Gastrocnemius medialis (tissue), 4 donors: ENCODE measurements at regions not wholly inside any gene's neighbourhood (a gene's known extent, or its start where the extent isn't known, plus 50 kb on each side); places are given as distances from the start of the nearest gene placed in this dataset.

ENCODE experiments used
- CTCF ChIP-seq, 5 experiments: fragments of 450-650 bp in 3 of 5; fragments of 200-600 bp in 2 of 5; sonication (generic) in 2 of 5; IDR thresholded peaks in 4 of 5; conservative IDR thresholded peaks in 1 of 5; 1 replicate in 4 of 5; 2 replicates in 1 of 5; pipeline ENCODE4 v1.5.1; 2016 to 2019; ENCODE audit warnings: antibody characterized with exemption in 5 of 5, mild to moderate bottlenecking in 3 of 5, moderate library complexity in 3 of 5
- POLR2A ChIP-seq, 2 donors: fragments of 450-650 bp; IDR thresholded peaks; one replicate each; pipeline ENCODE4 v1.6.1; 2017; ENCODE audit warnings: antibody characterized with exemption in 2 of 2, mild to moderate bottlenecking in 2 of 2, moderate library complexity in 2 of 2

- TF ChIP-seq CTCF (IDR thresholded peaks at IDR 0.05 in 4 of 5, conservative IDR thresholded peaks at IDR 0.05 in 1 of 5) (no peak), POLR2A (IDR thresholded peaks at IDR 0.05) (no peak)
Measured at GRCh38 chr6:169977434-169978265, 226.2 kb downstream of the ERMARD start.
